LNCaP clone FGC (cell line): ENCODE measurements at regions not wholly inside any gene's neighbourhood (a gene's known extent, or its start where the extent isn't known, plus 50 kb on each side); places are given as distances from the start of the nearest gene placed in this dataset.

Experiments
- DNase-seq: peaks from one replicate; pipeline ENCODE4 v3.0.0-alpha.2; 2011; ENCODE audit warnings: low read depth
- H3K4me3 ChIP-seq: 2 replicates; pipeline ENCODE4 v1.5.1; 2011; ENCODE audit warnings: mild to moderate bottlenecking, low read depth, low read length, control low read depth
- CTCF ChIP-seq: IDR thresholded peaks from 2 replicates; pipeline ENCODE4 v1.5.1; 2012; ENCODE audit warnings: mild to moderate bottlenecking; ENCODE audit not compliant: control insufficient read depth, insufficient read depth; ENCODE audit errors: extremely low read depth

DNA sequence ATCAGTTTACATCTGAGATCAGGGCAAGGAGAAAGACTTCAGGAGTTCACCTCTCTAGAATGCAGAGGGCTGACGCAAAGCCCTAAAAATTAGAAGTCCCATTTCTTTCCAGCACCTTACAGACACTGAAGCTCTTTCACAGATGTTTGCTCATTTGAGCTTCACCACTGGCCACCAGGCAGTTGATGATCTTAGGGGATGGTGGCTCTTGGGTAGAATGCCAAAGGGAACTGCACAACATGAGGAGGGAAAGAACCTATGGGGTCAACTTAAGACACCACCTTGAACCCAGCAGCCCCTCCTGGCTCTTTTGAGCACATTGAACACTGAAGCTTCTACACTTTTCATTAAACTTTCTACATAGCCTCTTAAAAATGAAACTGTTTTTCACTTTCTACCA lies 390.3 kb upstream of the CELF2 start:
- DNase-seq = no peak
- H3K4me3 ChIP-seq = no peak overlapping the region
- no peak for TF ChIP-seq CTCF

DNA sequence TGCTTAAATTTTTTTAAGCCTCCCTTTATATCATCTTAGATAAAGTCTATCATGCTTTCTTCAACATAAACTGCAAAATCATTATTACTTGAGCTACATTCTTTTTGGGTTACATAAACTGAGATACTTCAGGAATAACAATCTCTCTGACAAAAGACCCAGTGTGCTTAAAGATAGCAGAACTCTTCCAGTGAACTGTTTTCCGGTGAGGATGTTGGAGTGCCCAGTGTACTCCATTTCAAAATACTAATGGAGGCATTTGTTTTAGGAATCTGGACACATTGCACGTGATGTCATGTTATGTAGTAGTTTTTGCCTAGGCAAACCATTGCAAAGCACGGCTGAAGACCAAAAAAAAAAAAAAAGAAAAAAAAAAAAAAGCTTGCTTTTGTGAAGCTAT lies 388.2 kb upstream of the CELF2 start:
- no peak for DNase-seq
- TF ChIP-seq CTCF = no peak
- no peak overlapping the region for H3K4me3 ChIP-seq

DNA sequence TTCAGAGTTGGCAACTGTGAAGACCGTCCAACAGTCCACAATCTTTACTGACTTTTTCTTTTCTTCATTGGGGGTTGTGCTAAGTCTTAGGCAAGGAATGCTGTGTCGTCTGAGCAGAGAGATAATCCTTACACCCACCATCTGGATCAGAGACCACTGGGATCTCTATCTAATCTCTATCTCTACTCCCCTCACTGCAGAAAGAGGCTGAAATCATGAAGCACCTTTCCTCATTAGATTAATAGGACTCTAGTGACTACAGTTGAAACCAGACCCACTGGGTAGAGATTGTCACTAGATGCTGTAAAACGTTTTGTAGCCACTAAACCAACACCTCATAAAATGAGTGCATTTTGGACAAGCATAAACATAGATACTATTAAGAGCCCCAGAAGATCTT lies 387.4 kb upstream of the CELF2 start:
- TF ChIP-seq CTCF = no peak
- no peak overlapping the region for H3K4me3 ChIP-seq
- no peak for DNase-seq

DNA sequence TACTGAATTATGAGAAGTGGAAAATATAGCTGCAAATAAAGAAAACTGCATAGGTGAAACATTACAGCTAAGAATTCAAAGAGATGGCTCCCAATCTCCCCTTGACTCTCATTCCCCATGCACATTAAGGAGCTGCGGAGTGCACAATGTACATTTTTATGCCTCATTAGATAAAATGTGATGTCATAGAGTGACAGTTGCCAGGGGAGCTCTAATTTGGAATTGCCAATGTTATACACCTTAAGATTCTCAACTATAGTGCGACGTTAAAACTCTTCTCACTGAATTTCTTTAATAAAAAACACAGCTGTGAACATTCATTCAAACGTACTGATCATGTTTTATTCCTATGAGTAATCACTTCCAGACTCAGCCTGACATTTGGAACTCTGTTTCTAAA lies 386.9 kb upstream of the CELF2 start:
- no peak for DNase-seq
- no peak for TF ChIP-seq CTCF
- no peak overlapping the region for H3K4me3 ChIP-seq

- DNase-seq = no peak
These were observed 375.5 kb upstream of the CELF2 start for GRCh38 chr10:10642189-10642588.

DNA sequence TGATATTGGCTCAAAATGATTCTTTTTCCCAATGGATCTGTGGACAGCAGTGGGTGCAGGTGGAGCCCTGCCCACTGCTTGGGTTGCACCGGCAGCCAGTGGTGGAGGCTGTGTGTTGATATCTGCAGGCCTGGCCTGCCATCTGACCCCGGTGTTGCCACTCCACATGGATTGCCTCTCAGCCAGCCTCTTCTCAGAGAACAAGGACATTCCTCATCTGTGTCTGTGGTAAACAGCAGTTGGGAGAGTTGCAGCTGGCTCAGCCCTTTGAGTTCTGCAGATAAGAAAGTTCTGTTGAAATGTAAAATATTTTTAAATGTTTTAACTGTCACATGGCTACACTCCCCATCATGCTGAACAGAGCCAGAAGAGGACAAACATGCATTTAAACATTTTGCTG lies 374.9 kb upstream of the CELF2 start:
- no peak for TF ChIP-seq CTCF
- no peak for DNase-seq
- no peak overlapping the region for H3K4me3 ChIP-seq

More at GRCh38 chr10:10642189-10642588, 375.5 kb upstream of the CELF2 start:
- no peak for TF ChIP-seq CTCF
- H3K4me3 ChIP-seq = no peak overlapping the region

GRCh38 chr10:10644008-10644646 lies 373.5 kb upstream of the CELF2 start:
- no peak for TF ChIP-seq CTCF
- no peak for DNase-seq
- H3K4me3 ChIP-seq = no peak overlapping the region
